G401 (cell line): ENCODE measurements at regions not wholly inside any gene's neighbourhood (a gene's known extent, or its start where the extent isn't known, plus 50 kb on each side); places are given as distances from the start of the nearest gene placed in this dataset.

Source experiments
- DNase-seq: peaks from one replicate; pipeline ENCODE4 v3.0.0-alpha.2; 2015; ENCODE audit warnings: low spot score
- in situ Hi-C: cut with HindIII; loops from 2 replicates; pipeline ENCODE4 v1.10.0; 2016; ENCODE audit warnings: low sequenced_read_pairs, mixed read lengths

DNA sequence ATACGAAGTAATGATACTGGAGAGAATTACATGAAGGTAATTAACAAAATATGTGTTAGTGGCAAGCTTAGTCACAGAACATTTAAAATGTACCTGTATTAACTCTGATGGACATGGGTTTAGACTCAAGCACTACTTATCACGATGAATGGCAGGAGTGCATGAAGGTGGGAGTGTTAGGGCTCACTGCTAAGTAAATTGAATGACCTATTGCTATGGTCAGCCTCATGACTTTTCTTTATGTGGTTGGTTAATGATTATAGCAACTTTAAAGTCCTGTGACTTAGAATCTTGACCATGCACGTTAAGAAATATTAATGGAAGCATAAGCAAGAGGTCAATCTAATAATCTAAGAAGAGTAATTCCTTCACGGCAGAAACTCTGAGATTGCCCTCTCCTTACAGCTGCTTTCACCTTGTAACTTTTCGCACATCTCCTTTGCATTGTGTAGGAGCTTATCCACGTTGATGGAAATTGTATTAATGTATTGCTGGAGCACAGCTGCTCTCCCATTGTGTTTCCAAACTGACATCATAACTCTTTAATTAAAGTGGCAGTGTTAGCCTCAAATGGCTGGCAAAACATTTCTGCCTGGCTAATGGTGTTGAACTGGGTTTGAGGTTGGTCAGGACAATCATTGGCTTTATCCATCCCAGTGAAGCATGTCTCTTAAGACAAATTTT is 114.5 kb downstream of the RXFP2 start:
- no peak for DNase-seq
- in situ Hi-C loops: no loop called here

- peak; percentile 46 for DNase-seq
- in situ Hi-C loops: no loop called here
Measured at GRCh38 chr13:31859571-31859970, 120.2 kb downstream of the RXFP2 start.

DNA sequence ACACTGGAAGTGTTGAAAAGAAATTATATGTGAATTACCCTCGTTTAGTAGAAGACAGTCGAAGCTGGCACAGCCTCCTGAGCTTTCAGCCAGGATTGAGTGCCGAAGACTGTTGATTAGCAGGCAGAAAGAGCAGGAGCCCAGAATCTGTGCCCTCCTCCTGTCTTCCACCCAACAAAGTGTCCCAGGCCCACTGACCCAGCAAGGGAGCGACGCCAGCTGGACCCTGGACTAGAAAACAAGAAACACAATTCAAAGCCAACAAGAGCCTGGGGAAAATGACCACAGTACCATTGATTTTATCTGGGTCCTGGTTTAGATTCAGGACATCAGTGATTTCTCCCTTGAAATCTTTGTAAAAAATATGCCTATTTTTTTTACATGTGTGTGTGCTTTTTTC is 120.7 kb downstream of the RXFP2 start:
- in situ Hi-C loops: no loop called here
- peak; percentile 88 for DNase-seq

GRCh38 chr13:31862828-31863227 is 123.5 kb downstream of the RXFP2 start:
- in situ Hi-C loops: no loop called here
- DNase-seq: no peak

DNA sequence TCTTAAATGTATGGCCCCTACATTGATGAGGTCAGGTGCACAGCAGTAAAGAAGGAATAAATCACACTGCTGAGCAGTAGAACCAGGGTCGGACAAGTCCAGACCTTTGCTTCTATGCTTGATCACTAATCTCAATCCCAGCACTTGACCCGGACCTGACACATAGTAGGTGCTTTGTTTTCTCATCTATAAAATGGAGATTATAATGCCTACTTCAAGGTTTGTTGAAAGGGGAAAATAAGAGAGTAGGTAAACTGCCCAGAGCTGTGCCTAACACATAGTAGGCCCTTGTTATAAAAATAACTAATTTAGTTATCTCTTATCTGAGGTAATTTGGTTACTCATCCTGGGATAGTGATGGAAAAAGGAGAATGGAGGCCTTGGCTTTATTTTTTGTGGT is 125.0 kb downstream of the RXFP2 start:
- no peak for DNase-seq
- in situ Hi-C loops: no loop called here

DNA sequence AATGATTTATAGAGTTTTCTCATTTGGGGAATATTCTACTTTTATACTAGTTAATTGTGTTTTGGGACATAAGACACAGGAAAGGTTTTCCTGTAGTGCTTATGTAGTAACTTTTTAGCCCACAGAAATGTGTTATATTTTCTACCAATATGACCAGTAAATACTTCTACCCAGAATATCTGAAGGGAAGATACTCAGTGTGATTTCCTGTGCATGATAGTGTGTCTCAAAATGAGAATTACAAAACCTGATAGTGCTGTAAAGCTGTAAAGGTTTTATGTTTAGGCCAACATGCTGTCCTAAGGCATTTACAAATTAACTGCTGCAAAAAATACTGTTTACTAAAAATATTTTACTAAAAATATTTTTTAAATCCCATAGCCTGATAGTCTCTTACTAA is 126.8 kb downstream of the RXFP2 start:
- in situ Hi-C loops: no loop called here
- no peak for DNase-seq

DNA sequence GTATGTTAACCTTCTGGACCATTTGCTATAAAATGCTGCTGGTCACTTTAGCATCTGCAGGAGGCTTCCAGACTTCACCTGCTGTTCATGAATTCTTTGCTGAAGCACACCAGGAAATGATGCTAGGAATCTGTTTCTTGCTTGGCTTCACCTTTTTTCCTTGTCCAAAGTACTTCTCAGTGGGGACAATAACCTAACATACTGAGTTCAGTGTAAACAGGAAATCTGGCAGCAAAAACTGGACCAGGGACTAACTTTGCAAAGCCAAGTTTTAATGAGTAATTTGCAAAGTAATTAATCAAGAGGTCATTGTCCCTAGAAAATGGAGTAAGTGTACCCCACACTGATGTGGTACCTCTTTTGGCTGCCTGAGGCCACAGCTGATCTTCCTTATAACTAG is 128.4 kb downstream of the RXFP2 start:
- in situ Hi-C loops: no loop called here
- DNase-seq: no peak

- in situ Hi-C loops: no loop called here
- no peak for DNase-seq
Measured at GRCh38 chr13:31869582-31869981, 130.3 kb downstream of the RXFP2 start.

GRCh38 chr13:31870511-31870910 is 131.2 kb downstream of the RXFP2 start:
- no peak for DNase-seq
- in situ Hi-C loops: no loop called here

GRCh38 chr13:31873145-31873544 is 133.8 kb downstream of the RXFP2 start:
- no peak for DNase-seq
- in situ Hi-C loops: no loop called here

- DNase-seq: no peak
- in situ Hi-C loops: no loop called here
Measured at GRCh38 chr13:31875134-31875533, 135.8 kb downstream of the RXFP2 start.

- in situ Hi-C loops: no loop called here
- DNase-seq: no peak
Measured at GRCh38 chr13:31878052-31878451, 138.7 kb downstream of the RXFP2 start.

GRCh38 chr13:31878495-31878894 is 139.2 kb downstream of the RXFP2 start:
- in situ Hi-C loops: no loop called here
- no peak for DNase-seq

- in situ Hi-C loops: no loop called here
Measured at GRCh38 chr13:31878955-31879354, 139.6 kb downstream of the RXFP2 start.

DNA sequence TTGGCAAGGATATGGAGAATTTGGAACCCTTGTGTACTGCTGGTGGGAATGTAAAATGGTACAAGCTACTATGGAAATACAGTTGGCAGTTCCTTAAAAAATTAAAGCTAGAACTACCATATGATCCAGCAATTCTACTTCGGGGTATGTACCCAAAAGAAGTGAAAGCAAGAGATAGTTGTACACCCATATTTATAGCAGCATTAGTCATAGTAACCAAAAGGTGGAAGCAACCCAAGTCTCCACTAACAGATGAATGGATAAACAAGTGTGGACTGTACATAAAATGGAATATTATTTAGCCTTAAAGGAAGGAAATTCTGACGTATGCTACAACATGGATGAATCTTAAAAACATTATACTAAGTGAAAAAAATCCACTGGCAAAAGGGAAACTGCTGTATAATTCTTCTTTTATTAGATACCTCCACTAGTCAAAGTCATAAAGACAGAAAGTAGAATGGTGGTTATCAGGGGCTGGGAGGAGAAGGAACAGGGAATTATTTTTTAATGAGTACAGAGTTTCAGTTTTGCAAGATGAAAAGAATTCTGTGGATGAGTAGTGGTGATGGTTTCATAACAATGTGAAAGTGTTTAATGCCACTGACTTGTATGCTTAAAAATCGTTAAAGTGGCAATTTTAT is 141.6 kb downstream of the RXFP2 start:
- in situ Hi-C loops: no loop called here
- no peak for DNase-seq

More at GRCh38 chr13:31878955-31879354, 139.6 kb downstream of the RXFP2 start:
- no peak for DNase-seq

DNA sequence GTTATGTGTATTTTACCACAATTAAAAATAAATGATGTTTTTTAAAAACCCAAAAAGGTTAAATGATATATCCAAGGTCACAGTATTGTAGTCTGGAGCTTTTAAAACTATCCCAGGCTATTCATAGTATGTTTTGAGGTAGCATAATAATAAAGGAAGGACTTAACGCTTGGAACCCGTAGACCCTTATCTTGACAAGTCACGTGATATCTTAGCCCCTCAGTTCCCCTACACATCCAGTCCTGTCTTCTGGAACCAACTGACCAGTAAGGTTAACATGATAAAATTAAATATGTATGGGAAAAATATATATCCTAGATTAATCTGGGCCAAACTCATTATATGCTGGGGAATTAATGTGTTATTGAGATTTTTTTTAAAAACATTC is 142.2 kb downstream of the RXFP2 start:
- no peak for DNase-seq
- in situ Hi-C loops: no loop called here

DNA sequence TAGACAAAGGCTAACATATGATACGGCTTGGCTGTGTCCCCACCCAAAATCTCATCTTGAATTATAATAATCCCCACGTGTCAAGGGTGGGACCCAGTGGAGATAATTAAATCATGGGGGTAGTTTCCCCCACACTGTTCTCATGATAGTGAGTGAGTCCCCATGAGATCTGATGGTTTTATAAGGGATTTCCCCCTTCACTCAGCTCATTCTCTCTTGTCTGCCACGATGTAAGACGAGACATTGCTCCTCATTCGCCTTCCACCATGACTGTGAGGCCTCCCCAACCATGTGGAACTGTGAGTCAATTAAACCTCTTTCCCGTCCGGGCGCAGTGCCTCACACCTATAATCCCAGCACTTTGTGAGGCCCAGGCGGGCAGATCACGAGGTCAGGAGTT is 143.5 kb downstream of the RXFP2 start:
- in situ Hi-C loops: no loop called here
- no peak for DNase-seq

- DNase-seq: no peak
- in situ Hi-C loops: no loop called here
Measured at GRCh38 chr13:31884556-31884955, 145.2 kb downstream of the RXFP2 start.

- in situ Hi-C loops: no loop called here
- DNase-seq: peak; percentile 65
Measured at GRCh38 chr13:31885994-31886393, 145.6 kb upstream of the FRY start.

- DNase-seq: no peak
- in situ Hi-C loops: no loop called here
Measured at GRCh38 chr13:31887286-31887685, 144.3 kb upstream of the FRY start.

DNA sequence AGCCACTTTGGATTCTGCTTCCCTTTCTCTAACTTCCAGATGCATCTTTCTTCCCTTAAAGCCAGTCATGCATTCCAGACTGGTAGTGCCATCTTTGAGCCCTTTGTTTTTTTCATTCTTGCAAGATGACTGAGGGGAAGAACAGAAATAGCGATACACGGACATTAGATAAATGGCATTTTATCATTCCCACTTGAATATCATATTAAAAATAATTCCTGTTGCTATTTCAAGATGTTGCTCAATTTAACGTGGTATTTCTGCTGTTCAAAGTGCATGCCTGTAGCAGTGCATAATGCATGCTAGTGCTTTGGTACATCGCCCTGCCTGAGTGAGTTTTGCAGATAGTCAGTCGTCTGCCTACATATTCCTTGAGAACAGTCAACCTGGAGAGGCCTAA is 140.6 kb upstream of the FRY start:
- DNase-seq: no peak
- in situ Hi-C loops: no loop called here
